HepG2 (cell line): ENCODE measurements at regions not wholly inside any gene's neighbourhood (a gene's known extent, or its start where the extent isn't known, plus 50 kb on each side); places are given as distances from the start of the nearest gene placed in this dataset.

ENCODE experiments used
- CHCHD3 ChIP-seq: sonication (generic); formaldehyde crosslinking; IDR thresholded peaks from 2 replicates; pipeline ENCODE4 v1.8.0; 2022; ENCODE audit warnings: mild to moderate bottlenecking, missing genetic modification reagents, moderate library complexity
- EEA1 ChIP-seq: sonication (generic); formaldehyde crosslinking; IDR thresholded peaks from 2 replicates; pipeline ENCODE4 v1.5.1; 2020; ENCODE audit warnings: mild to moderate bottlenecking, missing genetic modification reagents, borderline replicate concordance
- ZBTB10 ChIP-seq: sonication (generic); formaldehyde crosslinking; IDR thresholded peaks from 2 replicates; pipeline ENCODE4 v1.4.0; 2020; ENCODE audit warnings: missing genetic modification reagents, borderline replicate concordance
- ZGPAT ChIP-seq: IDR thresholded peaks from 2 replicates; pipeline ENCODE4 v1.6.1; 2016; ENCODE audit warnings: mild to moderate bottlenecking
- ZNF20 ChIP-seq: sonication (generic); formaldehyde crosslinking; IDR thresholded peaks from 2 replicates; pipeline ENCODE4 v1.4.0; 2020; ENCODE audit warnings: mild to moderate bottlenecking, moderate library complexity, missing genetic modification reagents
- ZNF362 ChIP-seq: sonication (generic); formaldehyde crosslinking; IDR thresholded peaks from 2 replicates; pipeline ENCODE4 v1.4.0; 2020; ENCODE audit warnings: missing genetic modification reagents, mild to moderate bottlenecking, borderline replicate concordance
- ZNF552 ChIP-seq: sonication (generic); formaldehyde crosslinking; IDR thresholded peaks from 2 replicates; pipeline ENCODE4 v1.9.0; 2022; ENCODE audit warnings: missing genetic modification reagents, mild to moderate bottlenecking, borderline replicate concordance

GRCh38 chr2:14861181-14861580, 228.7 kb downstream of the LRATD1 start (continued):
- TF ChIP-seq ZBTB10 (CRISPR knock-in tag) (no peak), ZNF362 (CRISPR knock-in tag) (no peak), ZNF20 (CRISPR knock-in tag) (no peak), ZGPAT (CRISPR knock-in tag) (no peak), ZNF552 (CRISPR knock-in tag) (no peak), CHCHD3 (CRISPR knock-in tag) (no peak), EEA1 (CRISPR knock-in tag) (no peak)
